GM18502 (cell line): ENCODE measurements at regions not wholly inside any gene's neighbourhood (a gene's known extent, or its start where the extent isn't known, plus 50 kb on each side); places are given as distances from the start of the nearest gene placed in this dataset.

Source experiments
- ATAC-seq: cut with Tn5 transposase; IDR thresholded peaks from one replicate; pipeline ENCODE4 v1.9.1; 2021; ENCODE audit warnings: mild to moderate bottlenecking; ENCODE audit not compliant: unreplicated experiment, poor library complexity

DNA sequence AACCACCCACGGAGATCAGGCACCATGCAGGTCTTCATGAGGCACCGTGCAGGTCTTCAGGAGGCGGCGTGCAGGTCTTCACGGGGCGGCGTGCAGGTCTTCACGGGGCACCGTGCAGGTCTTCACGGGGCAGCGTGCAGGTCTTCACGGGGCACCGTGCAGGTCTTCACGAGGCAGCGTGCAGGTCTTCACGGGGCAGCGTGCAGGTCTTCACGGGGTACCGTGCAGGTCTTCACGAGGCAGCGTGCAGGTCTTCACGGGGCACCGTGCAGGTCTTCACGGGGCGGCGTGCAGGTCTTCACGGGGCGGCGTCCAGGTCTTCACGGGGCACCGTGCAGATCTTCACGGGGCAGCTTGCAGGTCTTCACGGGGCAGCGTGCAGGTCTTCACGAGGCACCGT is 350.4 kb upstream of the PKDCC start:
- ATAC-seq, result no peak

DNA sequence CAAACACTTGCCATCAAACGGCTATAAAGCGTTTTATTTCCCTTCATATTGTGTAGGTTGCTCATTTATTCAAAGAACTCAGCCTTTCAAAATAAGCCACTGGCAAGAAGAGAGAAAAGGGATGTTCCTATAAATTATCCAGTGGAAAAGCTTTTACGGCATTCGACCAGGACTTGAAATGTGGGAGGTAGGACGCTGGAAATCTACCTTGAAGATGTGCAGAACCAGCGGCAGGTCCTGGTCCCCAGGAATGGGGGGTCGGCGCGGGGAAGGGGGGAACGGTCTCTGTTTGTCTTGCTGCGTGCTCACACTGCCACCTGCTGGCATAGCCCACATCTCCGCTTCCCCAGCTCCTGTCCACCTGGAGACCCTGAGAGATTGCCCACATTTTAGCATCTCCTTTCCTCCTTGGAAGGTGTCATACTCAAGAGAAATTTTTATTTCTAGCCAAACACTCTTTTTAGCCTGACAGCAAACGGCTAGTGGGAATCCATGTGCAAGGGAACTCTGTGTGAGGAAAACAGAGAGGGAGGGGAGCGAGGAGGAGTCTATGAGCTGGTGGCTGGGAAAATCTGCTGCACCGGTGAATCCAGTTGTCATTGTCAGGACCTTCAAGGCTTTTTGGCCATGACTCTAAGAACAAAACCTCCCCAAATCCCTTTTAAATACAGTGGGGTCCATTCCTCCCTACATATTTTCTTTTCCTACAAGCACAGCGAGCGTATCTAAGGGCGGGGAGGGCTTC is 349.0 kb upstream of the PKDCC start:
- no peak for ATAC-seq

DNA sequence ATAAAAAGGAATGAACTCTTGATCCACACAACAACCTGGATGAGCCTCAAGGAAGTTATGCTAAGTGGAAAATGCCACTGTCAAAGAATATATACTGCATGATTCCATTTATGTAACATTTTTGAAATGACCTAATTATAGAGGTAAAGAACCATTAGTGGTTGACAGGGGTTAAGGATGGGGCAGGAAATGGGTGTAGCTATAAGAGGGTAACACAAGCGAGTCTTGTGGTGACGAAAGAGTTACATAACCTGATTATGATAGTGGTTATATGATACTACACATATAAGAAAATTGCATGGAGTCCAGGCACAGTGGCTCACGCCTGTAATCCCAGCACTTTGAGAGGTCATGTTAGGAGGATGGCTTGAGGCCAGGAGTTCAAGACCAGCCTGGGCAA is 346.6 kb upstream of the PKDCC start:
- ATAC-seq, result no peak

DNA sequence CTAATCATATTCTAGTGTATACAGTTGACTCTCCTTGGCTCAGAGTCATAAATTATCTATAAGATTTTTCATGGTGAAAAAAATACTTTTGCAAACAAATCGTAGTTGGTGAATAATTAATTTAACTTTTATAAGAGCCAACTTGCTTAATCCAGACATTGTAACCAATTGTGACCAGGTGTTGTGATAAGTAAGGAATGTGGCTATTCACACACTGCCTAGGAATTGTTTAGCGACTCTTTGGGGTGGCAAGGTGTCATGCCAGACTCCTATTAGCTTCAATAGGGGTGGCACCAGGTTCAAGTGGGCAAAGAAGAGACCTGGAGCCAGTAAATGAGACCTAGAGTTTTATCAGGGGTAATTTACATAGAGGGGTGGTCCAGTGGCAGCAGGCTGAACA is 344.7 kb upstream of the PKDCC start:
- no peak for ATAC-seq

DNA sequence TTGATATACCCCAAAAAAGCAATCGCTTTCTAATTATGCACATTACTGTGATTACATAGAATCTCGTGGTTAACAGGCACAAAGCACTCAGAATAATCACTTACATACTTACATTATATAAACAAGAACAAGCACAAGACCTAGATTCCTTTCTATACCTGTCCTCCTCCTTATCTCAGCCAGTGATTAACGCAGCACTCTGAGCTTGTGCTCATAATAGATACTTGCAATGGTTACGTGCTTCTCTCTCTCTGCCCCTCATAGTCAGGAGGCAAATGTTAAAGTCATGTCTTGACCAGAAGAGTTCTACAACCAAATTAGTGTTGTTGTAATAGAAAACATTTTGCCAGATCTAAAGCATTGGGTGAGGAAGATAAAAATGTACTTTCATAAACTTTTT is 342.2 kb upstream of the PKDCC start:
- ATAC-seq, result no peak

DNA sequence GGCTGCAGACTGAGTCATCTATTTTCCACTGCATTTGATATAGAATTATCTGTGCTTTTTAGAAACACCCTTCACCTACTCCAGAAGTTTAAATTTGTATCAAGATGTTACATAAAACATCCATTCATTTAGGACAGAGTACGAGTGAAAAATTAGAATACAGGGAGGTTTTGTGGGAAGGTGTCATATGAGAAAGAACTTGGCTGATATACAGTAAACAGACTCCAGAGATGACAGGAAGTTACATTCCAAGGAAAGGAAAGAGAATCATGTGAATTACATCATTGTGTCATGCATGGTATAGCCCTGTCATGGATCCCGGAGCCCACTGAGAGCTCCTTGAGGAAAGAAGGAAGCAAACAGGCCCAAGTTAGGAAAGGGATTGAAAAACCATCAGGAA is 341.5 kb upstream of the PKDCC start:
- no peak for ATAC-seq

DNA sequence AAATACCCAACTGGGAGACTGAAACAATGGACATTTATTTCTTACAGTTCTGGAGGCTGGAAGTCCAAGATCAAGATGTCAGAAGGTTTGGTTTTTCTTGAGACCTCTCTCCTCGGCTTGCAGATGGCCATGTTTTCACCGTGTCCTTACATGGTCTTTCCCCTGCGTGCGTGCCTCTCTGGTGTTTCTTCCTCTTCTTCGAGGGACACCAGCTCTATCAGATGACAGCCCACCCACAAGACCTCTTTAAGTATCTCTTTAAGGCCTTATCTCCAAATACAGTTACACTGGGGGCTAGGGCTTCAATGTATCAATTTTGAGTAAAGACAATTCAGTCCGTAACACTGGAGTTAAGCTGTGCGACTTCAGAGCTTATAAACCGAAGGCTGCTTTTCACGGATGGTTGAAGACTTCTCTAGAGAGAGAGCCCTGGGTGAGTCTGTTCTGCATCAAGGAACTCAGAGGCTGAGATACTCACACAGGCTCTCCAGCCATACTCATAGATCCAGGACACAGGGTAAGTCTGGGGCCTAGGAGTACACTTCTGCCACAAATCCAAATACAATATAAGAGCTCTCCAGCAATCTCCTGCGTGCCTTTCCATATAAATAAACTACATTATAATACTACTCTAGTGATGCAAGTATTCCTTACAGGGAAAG is 339.9 kb upstream of the PKDCC start:
- no peak for ATAC-seq

DNA sequence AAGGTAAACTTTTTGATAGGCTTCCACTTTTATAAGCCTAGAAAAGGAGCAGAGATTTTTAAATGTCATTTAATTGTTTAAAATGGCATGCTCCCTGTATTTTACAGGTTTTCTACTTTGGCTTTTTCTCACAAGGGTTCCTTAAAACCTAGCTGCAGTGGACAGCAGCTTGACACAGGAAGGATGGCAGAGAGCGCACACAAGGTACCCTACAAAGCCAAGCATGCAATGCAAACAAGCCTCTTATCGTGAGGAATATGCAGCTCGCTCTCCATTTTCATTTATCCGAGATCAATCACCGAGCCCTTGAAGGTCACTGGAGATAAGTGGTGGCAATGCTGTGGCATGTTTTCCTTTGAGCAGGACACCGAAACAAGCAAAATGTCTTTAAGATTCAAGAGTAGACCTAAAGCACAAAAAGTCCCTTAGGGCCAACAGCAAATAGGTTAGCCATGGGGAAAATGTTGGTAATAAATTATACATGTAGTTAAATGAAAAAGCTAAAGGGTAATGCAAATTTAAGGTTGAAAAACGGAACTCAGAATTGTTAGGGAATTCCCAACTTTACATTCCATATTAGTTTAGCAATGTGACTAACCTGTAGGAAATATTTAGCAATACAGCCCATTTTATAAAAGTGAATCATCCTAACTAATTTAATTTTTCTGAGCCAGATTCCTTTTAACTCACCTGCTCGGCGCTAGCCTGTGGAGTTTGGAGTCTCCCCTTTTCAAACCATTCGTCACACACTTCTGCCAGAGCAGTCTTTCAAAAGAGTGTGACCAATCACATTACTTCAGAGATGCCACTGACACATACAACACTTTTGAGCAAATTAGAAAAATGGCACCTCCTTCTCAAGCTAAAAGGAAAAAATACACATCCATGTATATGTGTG is 337.9 kb upstream of the PKDCC start:
- peak; percentile 46 for ATAC-seq

DNA sequence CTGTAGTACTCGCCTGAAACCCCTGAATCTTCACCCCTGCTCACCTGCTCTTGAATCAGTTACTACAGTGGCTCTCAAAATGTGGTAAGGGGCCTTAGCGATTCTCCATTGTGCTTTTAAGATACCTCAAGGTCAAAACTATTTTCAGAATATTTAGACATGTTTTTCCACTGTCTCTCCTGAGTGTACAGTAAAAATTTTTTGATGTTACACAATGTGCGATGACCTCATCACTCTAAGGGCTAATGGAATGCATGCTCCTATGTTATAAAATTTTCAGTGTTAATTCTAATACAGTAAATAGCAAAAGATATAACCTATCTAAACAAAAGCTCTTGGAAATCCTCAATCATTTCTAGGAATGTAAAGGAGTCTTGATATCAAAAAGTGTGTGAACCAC is 336.9 kb upstream of the PKDCC start:
- ATAC-seq, result no peak

DNA sequence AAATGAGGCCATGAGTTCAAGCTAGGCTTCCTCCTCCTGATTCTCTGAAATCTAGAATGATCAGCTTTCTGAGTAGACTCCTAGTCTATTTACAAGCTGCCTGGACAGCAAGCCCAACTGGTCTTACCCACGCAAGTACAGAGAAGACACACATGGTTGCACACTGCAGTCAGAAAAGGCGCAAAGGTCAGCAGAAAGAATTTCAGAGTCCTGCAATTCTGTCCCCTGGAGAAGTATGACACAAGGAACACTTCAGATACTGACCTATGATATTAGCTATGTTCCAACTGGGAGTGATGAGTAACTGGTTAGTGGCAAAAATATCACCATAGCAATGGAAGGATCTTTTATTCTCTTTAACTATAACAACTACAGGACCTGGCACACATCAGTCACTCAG is 336.1 kb upstream of the PKDCC start:
- no peak for ATAC-seq

DNA sequence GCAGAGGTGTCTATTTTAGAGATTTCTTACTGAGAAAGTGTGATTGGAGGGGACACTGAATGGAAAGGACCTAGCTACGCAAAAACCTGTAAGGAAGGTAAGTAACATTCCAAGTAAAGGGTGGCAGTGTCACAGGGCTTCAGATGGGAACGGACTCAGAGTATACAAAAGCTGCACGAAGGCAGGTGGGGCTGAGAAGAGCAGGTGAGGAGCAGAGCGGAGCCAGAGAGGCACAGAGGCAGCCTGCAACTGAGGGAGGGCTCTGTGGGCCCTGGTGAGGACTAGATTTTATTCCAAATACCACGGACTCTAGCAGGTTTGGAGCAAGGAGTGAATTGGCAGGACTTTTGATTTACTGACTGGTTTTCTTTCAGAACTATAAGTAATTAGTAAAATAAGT is 331.3 kb upstream of the PKDCC start:
- ATAC-seq, result no peak

DNA sequence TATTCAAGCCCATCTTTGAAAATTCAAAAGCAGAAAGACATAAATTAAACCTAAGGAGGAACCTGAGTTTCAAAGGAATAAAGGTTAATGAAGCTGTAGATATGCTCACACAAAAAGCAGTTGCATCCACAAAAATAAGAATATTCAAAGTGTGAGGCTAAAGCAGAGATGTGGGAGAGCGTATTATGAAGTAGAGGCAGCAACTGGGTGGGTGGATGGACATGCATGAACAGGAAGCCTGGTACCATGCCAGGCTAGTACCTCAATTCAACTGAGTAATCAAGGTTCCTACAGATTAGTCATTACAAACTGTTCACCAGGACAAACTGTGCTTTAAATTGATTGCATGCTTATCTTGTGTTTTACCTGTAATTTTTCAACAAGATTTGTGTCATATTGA is 330.0 kb upstream of the PKDCC start:
- ATAC-seq, result peak; percentile 44

DNA sequence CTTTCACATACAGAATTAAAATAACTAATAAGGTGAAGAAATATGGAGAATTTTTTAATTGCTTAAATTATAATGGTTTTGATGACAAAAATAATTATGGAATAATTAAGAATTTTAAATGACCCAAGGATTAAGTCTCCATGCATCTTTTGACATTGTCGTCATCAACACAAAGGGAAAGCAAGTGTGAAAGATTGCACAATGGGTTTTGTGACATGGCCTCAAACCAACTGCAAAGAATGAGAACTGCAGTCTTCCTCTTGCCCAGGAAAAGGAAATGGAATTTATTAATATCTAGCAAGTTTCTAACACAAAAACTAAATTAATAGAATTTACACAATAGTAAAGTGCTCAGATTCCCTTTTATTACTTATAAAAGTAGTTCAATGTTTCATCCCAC is 329.1 kb upstream of the PKDCC start:
- no peak for ATAC-seq

DNA sequence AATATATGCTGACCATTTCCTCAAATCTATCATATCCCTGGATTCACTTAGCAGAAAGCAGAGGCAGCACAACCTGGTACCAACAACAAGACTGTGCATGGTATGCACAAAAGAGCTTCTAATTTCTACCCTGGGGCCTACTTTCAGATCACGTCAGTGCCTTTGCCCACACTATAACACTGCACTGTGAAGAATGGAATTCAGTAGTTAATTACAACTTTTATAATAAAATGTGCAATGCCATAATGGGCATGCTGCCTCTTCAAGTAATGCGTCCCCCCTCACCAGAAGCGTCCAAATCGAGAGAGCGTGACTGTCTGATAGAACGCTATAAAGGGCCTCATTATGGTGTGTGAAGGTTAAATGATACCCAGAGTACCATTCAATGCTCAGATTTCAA is 328.1 kb upstream of the PKDCC start:
- no peak for ATAC-seq

DNA sequence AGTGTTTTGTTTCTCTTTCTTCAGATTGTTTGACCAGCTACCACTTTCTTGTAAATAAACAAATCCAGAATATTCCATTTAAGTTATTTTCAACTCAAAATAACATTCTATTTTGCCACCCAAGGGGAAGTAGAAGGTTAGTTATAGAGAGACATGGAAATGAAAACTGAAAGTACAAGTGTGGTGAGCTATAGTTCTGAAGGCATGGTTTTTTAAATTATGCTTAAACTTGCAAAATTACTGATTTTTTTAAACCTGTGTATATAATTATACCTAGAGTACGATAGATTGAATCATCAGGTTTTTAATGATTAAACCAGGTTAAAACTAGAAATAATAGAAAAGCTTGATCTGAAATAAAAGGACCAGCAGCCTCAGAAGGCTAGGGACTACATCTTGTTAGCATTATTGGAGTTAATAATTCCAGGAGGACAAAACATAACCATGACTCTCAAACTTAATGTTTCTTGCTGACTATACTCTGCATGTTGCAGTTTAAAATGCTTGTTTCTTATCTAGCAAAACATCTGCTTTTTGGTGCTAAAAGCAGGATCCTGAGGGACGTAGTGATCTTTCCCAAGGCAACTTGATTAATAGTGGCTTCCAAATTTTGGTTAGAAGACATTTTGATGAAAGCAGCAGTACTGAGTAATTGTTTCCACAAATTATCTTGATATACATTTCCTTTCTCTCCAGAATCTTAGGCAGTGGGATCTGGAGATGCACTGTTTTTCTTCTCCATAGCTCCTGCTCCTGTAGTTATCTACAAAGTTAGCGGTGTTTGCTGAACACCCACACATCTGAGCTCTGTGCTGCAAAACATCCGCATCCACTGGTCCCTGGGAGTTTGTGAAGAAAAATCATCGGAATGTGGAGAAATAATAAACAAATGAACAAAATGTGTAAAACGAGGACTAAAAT is 327.2 kb upstream of the PKDCC start:
- ATAC-seq, result peak; percentile 67

DNA sequence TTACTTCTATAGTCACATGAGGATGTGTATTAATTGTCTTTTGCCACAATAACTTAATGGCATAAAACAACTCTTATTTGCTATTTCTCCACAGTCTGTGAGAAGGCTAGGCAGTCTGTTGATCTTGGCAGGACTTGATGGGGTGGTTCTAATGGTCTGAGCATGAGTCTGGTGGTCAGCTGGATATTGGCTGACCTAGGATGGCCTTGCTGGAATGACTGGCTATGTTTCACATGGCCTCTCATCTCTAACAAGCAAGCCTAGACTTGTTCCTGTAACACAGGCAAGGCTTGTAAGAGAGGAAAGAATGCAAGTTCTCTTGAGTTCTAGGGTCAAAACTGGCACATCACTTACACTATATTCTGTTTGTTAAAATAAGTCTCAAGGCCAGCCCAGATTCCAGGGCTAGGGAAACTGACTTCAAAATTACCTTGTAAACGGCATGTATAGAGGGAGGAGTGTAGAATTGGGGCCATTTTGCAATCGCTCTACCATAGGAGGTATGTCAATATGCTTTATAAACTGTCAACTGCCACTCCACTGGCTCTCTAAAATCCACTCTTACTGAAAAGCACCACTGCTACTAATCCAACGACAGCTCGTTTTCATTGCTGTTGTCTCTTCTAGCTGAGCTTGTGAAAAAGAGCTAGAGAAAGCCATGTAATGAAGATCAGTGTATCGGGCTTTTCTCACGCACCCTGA is 325.0 kb upstream of the PKDCC start:
- no peak for ATAC-seq

DNA sequence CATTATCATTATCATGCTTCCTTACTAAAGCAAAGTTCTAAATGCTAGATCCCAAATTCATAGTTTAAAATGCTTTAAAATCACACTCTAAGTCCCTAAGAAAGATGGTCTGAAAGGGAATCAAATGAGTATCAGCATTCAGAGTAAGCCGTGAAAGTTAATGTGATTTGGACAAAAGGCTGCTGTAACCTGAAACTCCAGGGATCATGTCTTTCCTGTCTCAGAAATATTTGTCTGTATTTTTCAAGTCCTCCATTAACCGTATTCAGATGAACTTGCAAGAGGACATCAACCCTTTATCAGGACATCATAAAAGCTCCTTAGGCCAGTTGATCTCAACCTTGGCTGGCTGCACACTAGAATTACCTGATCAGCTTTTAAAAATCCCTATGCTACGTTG is 324.3 kb upstream of the PKDCC start:
- ATAC-seq, result no peak

DNA sequence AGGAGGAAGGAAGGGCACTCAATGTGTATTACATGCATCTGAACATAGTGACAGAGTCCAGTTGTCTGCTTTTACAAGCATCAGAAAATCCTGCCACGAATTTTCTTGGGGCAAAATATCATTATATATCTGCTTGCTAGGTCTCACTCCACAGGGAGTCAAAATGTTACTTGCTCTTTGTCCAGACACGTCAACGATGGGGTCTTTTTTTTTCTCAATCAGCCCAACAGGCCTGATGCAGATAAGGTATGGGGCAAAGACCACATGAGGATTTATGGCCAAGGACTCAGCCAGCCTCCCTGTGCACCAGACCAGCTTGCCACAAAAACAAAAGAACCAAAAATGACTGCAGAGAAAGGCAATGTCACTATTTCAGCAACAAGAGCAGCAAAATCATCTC is 323.4 kb upstream of the PKDCC start:
- ATAC-seq, result no peak

DNA sequence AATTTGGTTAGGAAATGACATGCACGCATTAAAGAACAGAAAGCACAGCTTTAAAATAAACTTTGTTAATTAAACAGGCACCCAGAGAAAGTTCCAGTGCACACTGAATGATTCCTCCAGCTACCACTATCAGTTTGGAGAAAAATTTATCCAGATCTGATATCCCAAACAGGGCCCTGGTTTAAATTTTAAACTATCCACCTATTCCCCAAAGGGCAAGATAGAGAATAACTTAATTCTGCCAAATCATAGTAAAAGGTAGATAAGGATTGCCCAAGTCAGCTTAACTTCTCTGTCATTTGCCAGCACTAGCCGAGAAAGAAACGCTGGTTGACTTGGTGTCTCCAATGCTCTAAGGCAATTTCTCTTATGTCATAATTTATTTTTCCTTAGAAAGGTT is 321.9 kb upstream of the PKDCC start:
- ATAC-seq, result no peak

DNA sequence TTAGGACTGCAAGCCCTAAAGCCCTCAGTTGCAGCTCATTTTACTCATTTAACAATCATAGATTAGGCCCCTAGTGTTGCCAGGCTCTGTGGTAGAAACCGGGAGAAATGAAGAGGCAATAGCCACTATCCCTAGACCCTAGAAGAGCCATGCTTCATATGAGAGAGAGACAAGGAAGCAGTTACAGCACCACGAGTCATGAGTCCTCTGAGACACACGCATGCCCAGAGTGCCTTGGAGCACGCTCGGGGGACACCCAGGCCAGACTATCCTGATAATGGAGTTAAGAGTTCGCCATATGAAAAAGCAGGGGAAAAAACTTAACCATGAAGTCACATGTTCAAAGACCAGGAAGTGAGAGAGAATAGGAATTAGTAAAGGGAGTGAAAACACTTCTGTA is 321.5 kb upstream of the PKDCC start:
- ATAC-seq, result no peak
